GM21576 (cell line): ENCODE measurements at regions not wholly inside any gene's neighbourhood (a gene's known extent, or its start where the extent isn't known, plus 50 kb on each side); places are given as distances from the start of the nearest gene placed in this dataset.

Experiments
- ATAC-seq: cut with Tn5 transposase; IDR thresholded peaks from one replicate; pipeline ENCODE4 v1.9.1; 2021; ENCODE audit warnings: mild to moderate bottlenecking, moderate library complexity; ENCODE audit not compliant: unreplicated experiment

- no peak for ATAC-seq
Measured at GRCh38 chr1:237962985-237963384, 72.3 kb upstream of the ZP4 start.

DNA sequence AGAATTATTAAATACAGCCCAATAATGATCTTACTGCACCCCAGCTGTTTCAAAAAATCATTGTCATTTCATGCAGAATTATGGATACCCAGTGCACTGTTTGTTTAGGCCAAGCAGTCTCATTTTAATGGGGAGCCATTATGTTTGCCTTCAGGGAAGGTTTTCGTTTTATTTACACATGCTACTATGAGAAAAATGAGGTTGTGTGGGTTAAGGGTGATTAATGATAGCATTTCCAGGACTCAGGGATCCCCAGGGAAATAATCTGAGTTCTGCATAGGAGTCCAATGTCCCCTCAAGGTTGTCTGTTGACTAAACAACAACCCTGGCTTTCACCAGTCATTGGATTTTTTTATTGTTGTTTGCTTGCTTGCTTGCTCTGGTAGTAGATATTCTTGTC is 71.0 kb upstream of the ZP4 start:
- ATAC-seq, result no peak

- ATAC-seq, result no peak
Measured at GRCh38 chr1:237959838-237960237, 69.1 kb upstream of the ZP4 start.

GRCh38 chr1:237953238-237953637 is 62.5 kb upstream of the ZP4 start:
- no peak for ATAC-seq
